Mesenchymal stem cell (in vitro differentiated cells and primary cell): ENCODE measurements at regions not wholly inside any gene's neighbourhood (a gene's known extent, or its start where the extent isn't known, plus 50 kb on each side); places are given as distances from the start of the nearest gene placed in this dataset.

Experiments used
- DNase-seq: peaks from one replicate; pipeline ENCODE4 v3.0.0-alpha.2; 2013
- H2AFZ ChIP-seq: one replicate; pipeline ENCODE4 v1.6.1; 2013; ENCODE audit warnings: low read depth, mild to moderate bottlenecking, control low read depth, inconsistent platforms, low read length, moderate library complexity
- H2AK5ac ChIP-seq: 2 replicates; pipeline ENCODE4 v1.6.1; 2013; ENCODE audit warnings: low read length, moderate library complexity, mild to moderate bottlenecking, inconsistent platforms; ENCODE audit not compliant: severe bottlenecking
- H2BK120ac ChIP-seq: one replicate; pipeline ENCODE4 v1.6.1; 2013; ENCODE audit warnings: low read depth, mild to moderate bottlenecking, inconsistent platforms, low read length, moderate library complexity
- H2BK12ac ChIP-seq, 2 experiments: one replicate each; pipeline ENCODE4 v1.6.1; 2013; ENCODE audit warnings: inconsistent platforms in 2 of 2, low read length in 2 of 2, mild to moderate bottlenecking in 2 of 2, moderate library complexity in 2 of 2, control low read depth in 1 of 2
- H2BK15ac ChIP-seq: one replicate; pipeline ENCODE4 v1.6.1; 2013; ENCODE audit warnings: mild to moderate bottlenecking, low read depth, inconsistent platforms; ENCODE audit not compliant: poor library complexity, severe bottlenecking
- H2BK5ac ChIP-seq: 2 replicates; pipeline ENCODE4 v1.6.1; 2013; ENCODE audit warnings: low read depth, mild to moderate bottlenecking, low read length, control low read depth, inconsistent platforms; ENCODE audit not compliant: poor library complexity, severe bottlenecking
- H3K14ac ChIP-seq, 2 experiments: one replicate each; pipeline ENCODE4 v1.6.1; 2013; ENCODE audit warnings: inconsistent platforms in 2 of 2, low read length in 2 of 2, control low read depth in 1 of 2, mild to moderate bottlenecking in 1 of 2, moderate library complexity in 1 of 2
- H3K18ac ChIP-seq, 2 experiments: one replicate each; pipeline ENCODE4 v1.6.1; 2013; ENCODE audit warnings: inconsistent platforms in 2 of 2, low read length in 2 of 2, control low read depth in 1 of 2, low read depth in 1 of 2, mild to moderate bottlenecking in 1 of 2
- H3K23ac ChIP-seq, 2 experiments: one replicate each; pipeline ENCODE4 v1.6.1; 2013; ENCODE audit warnings: inconsistent platforms in 2 of 2, low read length in 2 of 2, mild to moderate bottlenecking in 2 of 2, moderate library complexity in 2 of 2, control low read depth in 1 of 2
- H3K27ac ChIP-seq: 2 replicates; pipeline ENCODE4 v1.5.1; 2013; ENCODE audit warnings: mild to moderate bottlenecking, moderate library complexity, low read length, control low read depth, inconsistent platforms; ENCODE audit not compliant: poor library complexity, severe bottlenecking
- H3K27me3 ChIP-seq, 2 experiments: 2 replicates each; pipeline versions ENCODE4 v1.6.1 to v1.7.0; 2013; ENCODE audit warnings: low read length in 2 of 2, mild to moderate bottlenecking in 2 of 2, moderate library complexity in 2 of 2, control low read depth in 1 of 2, inconsistent platforms in 1 of 2; ENCODE audit not compliant: control insufficient read depth in 1 of 2, insufficient read depth in 1 of 2
- H3K36me3 ChIP-seq, 2 experiments: 2 replicates each; pipeline versions ENCODE4 v1.6.1 to v1.7.0; 2013; ENCODE audit warnings: low read length in 2 of 2, control low read depth in 1 of 2, inconsistent platforms in 1 of 2, low read depth in 1 of 2, mild to moderate bottlenecking in 1 of 2; ENCODE audit not compliant: insufficient read depth in 2 of 2, control insufficient read depth in 1 of 2
- H3K4ac ChIP-seq, 2 experiments: one replicate each; pipeline ENCODE4 v1.6.1; 2013; ENCODE audit warnings: inconsistent platforms in 2 of 2, low read length in 2 of 2, mild to moderate bottlenecking in 2 of 2, moderate library complexity in 2 of 2, control low read depth in 1 of 2, low read depth in 1 of 2
- H3K4me1 ChIP-seq: 2 replicates; pipeline ENCODE4 v1.6.1; 2013; ENCODE audit warnings: low read depth, low read length, control low read depth; ENCODE audit not compliant: control insufficient read depth, insufficient read depth
- H3K4me2 ChIP-seq: 2 replicates; pipeline ENCODE4 v1.6.1; 2013; ENCODE audit warnings: low read length, mild to moderate bottlenecking, inconsistent platforms; ENCODE audit not compliant: poor library complexity, severe bottlenecking
- H3K4me3 ChIP-seq, 2 experiments: 2 replicates each; pipeline versions ENCODE4 v1.5.1 to v1.7.0; 2013; ENCODE audit warnings: low read length in 2 of 2, mild to moderate bottlenecking in 2 of 2, control low read depth in 1 of 2, low read depth in 1 of 2; ENCODE audit not compliant: insufficient read depth in 1 of 2
- H3K79me1 ChIP-seq: replicated peaks from 2 replicates; pipeline ENCODE4 v1.6.1; 2013; ENCODE audit warnings: mild to moderate bottlenecking, control low read depth, low read length, inconsistent platforms; ENCODE audit not compliant: poor library complexity, severe bottlenecking
- H3K9ac ChIP-seq: 2 replicates; pipeline ENCODE4 v1.7.0; 2013; ENCODE audit warnings: mild to moderate bottlenecking, low read length, moderate library complexity
- H3K9me3 ChIP-seq: 2 replicates; pipeline ENCODE4 v1.7.0; 2013; ENCODE audit warnings: mild to moderate bottlenecking, low read length; ENCODE audit not compliant: control insufficient read depth
- H4K8ac ChIP-seq: one replicate; pipeline ENCODE4 v1.6.1; 2013; ENCODE audit warnings: inconsistent platforms, mild to moderate bottlenecking, low read length, moderate library complexity
- H4K91ac ChIP-seq: one replicate; pipeline ENCODE4 v1.6.1; 2013; ENCODE audit warnings: mild to moderate bottlenecking, low read length, inconsistent platforms
- WGBS: methylation state at CpG from one replicate; pipeline ENCODE4 v1.1.7; 2013; ENCODE audit warnings: mixed read lengths; 5-methylcytosine and 5-hydroxymethylcytosine counted together

DNA sequence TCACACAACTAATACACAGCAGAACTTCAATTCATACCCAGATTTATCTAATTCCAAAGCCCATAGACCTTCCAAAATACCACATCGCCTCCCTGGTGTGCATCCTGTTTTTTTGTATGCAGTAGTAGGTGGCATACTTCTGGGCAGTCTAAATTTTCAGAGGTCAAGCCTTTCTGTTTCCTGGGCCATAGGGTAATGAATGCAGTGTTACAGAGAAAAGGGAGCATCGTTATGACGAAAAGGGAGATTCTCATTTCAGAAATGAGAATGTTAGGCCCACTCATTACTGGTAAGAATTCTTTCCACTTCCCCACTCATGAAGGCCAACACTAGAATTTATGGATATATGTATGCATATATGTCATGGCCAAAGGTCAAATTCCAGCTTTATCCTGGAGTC, 267.8 kb upstream of the ASIC2 start:
- no peaks in the 10 kb centered on the region for H3K36me3 ChIP-seq
- no peak overlapping the region for H2BK5ac ChIP-seq
- H3K4me3 ChIP-seq, result no peak overlapping the region
- H2BK15ac ChIP-seq, result no peak overlapping the region
- peaks cover 5% of the 10 kb centered on the region for H3K9me3 ChIP-seq
- no peak overlapping the region for H2AFZ ChIP-seq
- peaks cover 0 to 13% of the 10 kb centered on the region in 2 experiments for H3K27me3 ChIP-seq
- H4K91ac ChIP-seq, result no peak overlapping the region
- H3K14ac ChIP-seq, result no peak overlapping the region
- no peaks in the 10 kb centered on the region for H3K4me1 ChIP-seq
- no peak overlapping the region for H2AK5ac ChIP-seq
- no peak overlapping the region for H2BK120ac ChIP-seq
- no peak overlapping the region for H3K27ac ChIP-seq
- H3K4me2 ChIP-seq, result no peak overlapping the region
- WGBS, result 79% methylated on average over 1 of the region's 3 CpGs
- H3K9ac ChIP-seq, result no peak overlapping the region
- H3K18ac ChIP-seq, result no peak overlapping the region
- H3K4ac ChIP-seq, result no peak overlapping the region
- H2BK12ac ChIP-seq, result no peak overlapping the region
- no peak overlapping the region for H3K23ac ChIP-seq
- H4K8ac ChIP-seq, result no peak overlapping the region
- no peaks in the 10 kb centered on the region for H3K79me1 ChIP-seq
- DNase-seq, result no peak

GRCh38 chr17:33561569-33562334, 268.7 kb upstream of the ASIC2 start:
- Histone ChIP-seq H2BK5ac (no peak overlapping the region), H3K4me2 (no peak overlapping the region), H3K4me3 (no peak overlapping the region), H3K79me1 (no peaks in the 10 kb centered on the region), H2AFZ (no peak overlapping the region), H3K27me3 (peaks cover 0 to 13% of the 10 kb centered on the region in 2 experiments), H4K91ac (no peak overlapping the region), H2BK12ac (no peak overlapping the region), H3K9ac (no peak overlapping the region), H3K14ac (no peak overlapping the region), H4K8ac (no peak overlapping the region), H3K36me3 (no peaks in the 10 kb centered on the region), H3K9me3 (peaks cover 5% of the 10 kb centered on the region), H2BK15ac (no peak overlapping the region), H2AK5ac (no peak overlapping the region), H3K23ac (no peak overlapping the region), H3K4ac (no peak overlapping the region), H2BK120ac (no peak overlapping the region), H3K4me1 (no peaks in the 10 kb centered on the region), H3K18ac (no peak overlapping the region), H3K27ac (no peak overlapping the region)
- 70% methylated on average over 8 of the region's 11 CpGs for WGBS
- DNase-seq, result no peak

DNA sequence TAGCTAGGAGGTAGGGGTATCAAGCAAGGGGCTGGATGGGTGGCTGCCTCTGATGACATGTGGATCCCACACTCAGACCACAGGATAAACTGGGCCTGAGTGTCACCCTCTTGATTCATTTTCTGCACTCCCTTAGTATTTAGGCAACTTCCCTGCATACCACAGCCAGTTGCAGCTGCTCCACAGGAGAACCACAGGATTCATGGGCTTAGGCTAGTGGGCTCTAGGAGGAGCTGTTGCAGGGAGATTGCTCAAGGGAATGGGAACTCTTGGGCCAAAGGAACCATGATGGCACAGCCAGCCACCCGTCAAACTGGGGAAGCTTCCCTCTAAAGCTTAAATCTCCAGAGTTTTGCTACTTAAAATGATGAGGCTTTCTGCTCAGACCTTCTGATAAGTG, 269.7 kb upstream of the ASIC2 start:
- Histone ChIP-seq H3K27me3 (peaks cover 0 to 14% of the 10 kb centered on the region in 2 experiments), H3K18ac (no peak overlapping the region), H3K36me3 (no peaks in the 10 kb centered on the region), H3K9me3 (peaks cover 5% of the 10 kb centered on the region), H3K4me1 (no peaks in the 10 kb centered on the region), H2BK15ac (no peak overlapping the region), H4K91ac (no peak overlapping the region), H4K8ac (no peak overlapping the region), H3K14ac (no peak overlapping the region), H3K9ac (no peak overlapping the region), H3K4me3 (no peak overlapping the region), H2AFZ (no peak overlapping the region), H2AK5ac (no peak overlapping the region), H3K23ac (no peak overlapping the region), H3K4me2 (no peak overlapping the region), H3K4ac (no peak overlapping the region), H2BK120ac (no peak overlapping the region), H3K27ac (no peak overlapping the region), H2BK5ac (no peak overlapping the region), H3K79me1 (no peaks in the 10 kb centered on the region), H2BK12ac (no peak overlapping the region)
- 17% methylated on average over 1 of the region's 1 CpG for WGBS
- DNase-seq, result no peak

- 71% methylated on average over 3 of the region's 3 CpGs for WGBS
- Histone ChIP-seq H2BK12ac (no peak overlapping the region), H2BK120ac (no peak overlapping the region)
Measured at GRCh38 chr17:33564146-33564545, 271.1 kb upstream of the ASIC2 start.

More at GRCh38 chr17:33564146-33564545, 271.1 kb upstream of the ASIC2 start:
- Histone ChIP-seq H3K9me3 (no peaks in the 10 kb centered on the region), H3K4me2 (no peak overlapping the region), H3K9ac (no peak overlapping the region), H2AFZ (no peak overlapping the region), H3K36me3 (no peaks in the 10 kb centered on the region), H3K4ac (no peak overlapping the region), H2BK15ac (no peak overlapping the region), H3K4me1 (no peaks in the 10 kb centered on the region), H3K27ac (no peak overlapping the region), H3K14ac (no peak overlapping the region), H4K91ac (no peak overlapping the region), H3K27me3 (peaks cover 0 to 16% of the 10 kb centered on the region in 2 experiments), H3K4me3 (no peak overlapping the region), H3K18ac (no peak overlapping the region), H2BK5ac (no peak overlapping the region), H2AK5ac (no peak overlapping the region), H3K23ac (no peak overlapping the region), H3K79me1 (no peaks in the 10 kb centered on the region), H4K8ac (no peak overlapping the region)
- no peak for DNase-seq
